ENCODE measurements at regions not wholly inside any gene's neighbourhood (a gene's known extent, or its start where the extent isn't known, plus 50 kb on each side); places are given as distances from the start of the nearest gene placed in this dataset.
A peak's percentile ranks its signal among the peaks of the same experiment; 100 is the strongest.
"Not testable (repeated sequence)": the region's sequence is repeated elsewhere in the genome, so short reads cannot be mapped to it uniquely, and the experiment has no call there.

DNA sequence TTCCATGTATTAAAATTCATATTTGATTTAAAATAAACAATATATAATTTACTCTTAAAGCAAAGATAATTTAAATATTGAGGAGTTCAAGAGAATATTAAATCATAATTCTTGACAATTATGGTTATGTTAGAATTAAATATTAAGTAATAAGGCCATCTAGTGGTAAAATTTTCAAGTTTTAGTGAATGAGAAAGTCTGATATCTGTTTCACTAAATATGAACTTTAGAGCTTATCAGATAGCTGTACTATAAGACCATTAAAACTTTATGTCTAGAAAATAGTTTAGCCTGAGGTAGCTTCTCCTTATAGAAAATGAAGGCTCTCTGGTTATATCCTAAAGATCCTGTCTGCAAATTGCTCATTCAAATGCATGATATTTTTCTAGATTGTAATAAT lies 152.1 kb upstream of the PRSS12 start:
- H3K27ac ChIP-seq (ENCODE audit: insufficient read depth, low read length); H3K27me3 ChIP-seq (ENCODE audit: control insufficient read depth, insufficient read depth, low read length); H3K79me1 ChIP-seq (ENCODE audit: low read depth in 1 of 2, low read length in 2 of 2); H3K9me3 ChIP-seq (ENCODE audit: control insufficient read depth, insufficient read depth, low read length); H3K36me3 ChIP-seq (ENCODE audit: control insufficient read depth, insufficient read depth, low read length); H3K4me1 ChIP-seq (ENCODE audit: control insufficient read depth, insufficient read depth, low read length); H4K5ac ChIP-seq (ENCODE audit: low read depth, low read length); H2BK120ac ChIP-seq (ENCODE audit: low read depth, low read length); H3K14ac ChIP-seq (replicated peaks; ENCODE audit: low read depth, low read length); H2AK5ac ChIP-seq (ENCODE audit: low read depth, low read length); H2AFZ ChIP-seq (replicated peaks; ENCODE audit: low read length, poor library complexity); ATAC-seq (ENCODE audit: low read depth); H3K23ac ChIP-seq (ENCODE audit: low read depth, low read length); H4K8ac ChIP-seq (ENCODE audit: low read depth in 2 of 2, low read length in 2 of 2); H3K18ac ChIP-seq (ENCODE audit: low read depth, low read length); H3K56ac ChIP-seq (ENCODE audit: extremely low read depth, insufficient read depth, low read length); POLR2A ChIA-PET (ENCODE audit: unreplicated experiment); H3K9ac ChIP-seq (ENCODE audit: low read depth, low read length); CTCF ChIA-PET; H3K9me1 ChIP-seq (ENCODE audit: insufficient read depth, low read length); H2BK5ac ChIP-seq (ENCODE audit: low read depth, low read length, poor library complexity, severe bottlenecking); H3K4ac ChIP-seq (ENCODE audit: low read depth, low read length); H4K20me1 ChIP-seq (ENCODE audit: insufficient read depth, low read length); H3K4me3 ChIP-seq (ENCODE audit: insufficient read depth, low read depth, low read length); H2BK15ac ChIP-seq (ENCODE audit: low read depth, low read length); BruUV-seq (replicated peaks); H3K4me2 ChIP-seq (ENCODE audit: low read depth, low read length); H2AK9ac ChIP-seq (replicated peaks; ENCODE audit: low read depth, low read length, poor library complexity); H2BK20ac ChIP-seq (ENCODE audit: low read depth, low read length); H4K91ac ChIP-seq (ENCODE audit: insufficient read depth, low read depth, low read length); dilution Hi-C loops (cut with HindIII; ENCODE audit: low sequenced_read_pairs, unreplicated experiment): not testable (repeated sequence)
- in situ Hi-C loops (cut with MboI; ENCODE audit: low sequenced_read_pairs) (loop anchor here (25.0 kb wide), 1 partner anchor 218 kb away; no protein-coding TSS in a partner anchor), intact Hi-C loops (cut with micrococcal nuclease) (loop anchor here (5.0 kb wide), 1 partner anchor 223 kb away; no protein-coding TSS in a partner anchor)
- TF ChIP-seq, protein P1, sequence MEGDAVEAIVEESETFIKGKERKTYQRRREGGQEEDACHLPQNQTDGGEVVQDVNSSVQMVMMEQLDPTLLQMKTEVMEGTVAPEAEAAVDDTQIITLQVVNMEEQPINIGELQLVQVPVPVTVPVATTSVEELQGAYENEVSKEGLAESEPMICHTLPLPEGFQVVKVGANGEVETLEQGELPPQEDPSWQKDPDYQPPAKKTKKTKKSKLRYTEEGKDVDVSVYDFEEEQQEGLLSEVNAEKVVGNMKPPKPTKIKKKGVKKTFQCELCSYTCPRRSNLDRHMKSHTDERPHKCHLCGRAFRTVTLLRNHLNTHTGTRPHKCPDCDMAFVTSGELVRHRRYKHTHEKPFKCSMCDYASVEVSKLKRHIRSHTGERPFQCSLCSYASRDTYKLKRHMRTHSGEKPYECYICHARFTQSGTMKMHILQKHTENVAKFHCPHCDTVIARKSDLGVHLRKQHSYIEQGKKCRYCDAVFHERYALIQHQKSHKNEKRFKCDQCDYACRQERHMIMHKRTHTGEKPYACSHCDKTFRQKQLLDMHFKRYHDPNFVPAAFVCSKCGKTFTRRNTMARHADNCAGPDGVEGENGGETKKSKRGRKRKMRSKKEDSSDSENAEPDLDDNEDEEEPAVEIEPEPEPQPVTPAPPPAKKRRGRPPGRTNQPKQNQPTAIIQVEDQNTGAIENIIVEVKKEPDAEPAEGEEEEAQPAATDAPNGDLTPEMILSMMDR (conservative IDR thresholded peaks at IDR 0.05; ENCODE audit: low read depth, low read length): peak; percentile 16; the same call in 1 of the 2 replicates
- 0 out of 2 replicates have a peak, but pooled peaks have one; percentile 7 for TF ChIP-seq RAD21 (IDR thresholded peaks at IDR 0.05; ENCODE audit: low read length)
- peak; percentile 11 for DNase-seq

DNA sequence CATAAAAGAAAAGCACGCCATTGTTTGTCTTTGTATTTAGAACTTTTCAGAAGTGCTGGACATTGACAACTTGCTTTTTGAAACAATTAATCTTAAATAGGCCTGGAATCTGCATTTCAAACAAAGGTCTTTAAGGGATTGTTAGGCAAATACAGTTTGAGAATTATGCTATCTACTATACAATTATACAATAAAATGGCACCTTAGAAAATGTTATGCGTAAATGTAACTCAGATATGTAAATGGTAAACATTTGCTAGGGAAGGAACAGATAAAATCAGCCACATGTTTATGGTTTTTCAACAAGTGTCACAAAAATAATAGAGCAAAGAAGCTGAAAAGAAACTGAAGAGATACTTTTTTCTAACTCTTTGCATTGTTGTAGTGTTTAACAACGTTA lies 152.7 kb upstream of the PRSS12 start:
- H3K27ac ChIP-seq (ENCODE audit: insufficient read depth, low read length); H3K18ac ChIP-seq (ENCODE audit: low read depth, low read length); H2BK5ac ChIP-seq (ENCODE audit: low read depth, low read length, poor library complexity, severe bottlenecking); H3K4me3 ChIP-seq (ENCODE audit: insufficient read depth, low read depth, low read length); H3K27me3 ChIP-seq (ENCODE audit: control insufficient read depth, insufficient read depth, low read length); H2AK9ac ChIP-seq (replicated peaks; ENCODE audit: low read depth, low read length, poor library complexity); H2AFZ ChIP-seq (replicated peaks; ENCODE audit: low read length, poor library complexity); intact Hi-C loops (cut with micrococcal nuclease); H2BK15ac ChIP-seq (ENCODE audit: low read depth, low read length); H4K8ac ChIP-seq (ENCODE audit: low read depth in 2 of 2, low read length in 2 of 2); ATAC-seq (ENCODE audit: low read depth); H3K4ac ChIP-seq (ENCODE audit: low read depth, low read length); H4K20me1 ChIP-seq (ENCODE audit: insufficient read depth, low read length); H3K9me3 ChIP-seq (ENCODE audit: control insufficient read depth, insufficient read depth, low read length); H4K91ac ChIP-seq (ENCODE audit: insufficient read depth, low read depth, low read length); H2AK5ac ChIP-seq (ENCODE audit: low read depth, low read length); H3K9me1 ChIP-seq (ENCODE audit: insufficient read depth, low read length); H3K9ac ChIP-seq (ENCODE audit: low read depth, low read length); dilution Hi-C loops (cut with HindIII; ENCODE audit: low sequenced_read_pairs, unreplicated experiment); DNase-seq; CTCF ChIA-PET; H3K14ac ChIP-seq (replicated peaks; ENCODE audit: low read depth, low read length); H3K36me3 ChIP-seq (ENCODE audit: control insufficient read depth, insufficient read depth, low read length); H3K4me2 ChIP-seq (ENCODE audit: low read depth, low read length); H3K79me1 ChIP-seq (ENCODE audit: low read depth in 1 of 2, low read length in 2 of 2); BruUV-seq (replicated peaks); POLR2A ChIA-PET (ENCODE audit: unreplicated experiment); H3K4me1 ChIP-seq (ENCODE audit: control insufficient read depth, insufficient read depth, low read length); H4K5ac ChIP-seq (ENCODE audit: low read depth, low read length); H3K56ac ChIP-seq (ENCODE audit: extremely low read depth, insufficient read depth, low read length); H2BK120ac ChIP-seq (ENCODE audit: low read depth, low read length); H2BK20ac ChIP-seq (ENCODE audit: low read depth, low read length); H3K23ac ChIP-seq (ENCODE audit: low read depth, low read length): not testable (repeated sequence)
- no CpG with 5 or more reads among the region's 3 CpGs for WGBS, 2 experiments (ENCODE audit: extremely low coverage in 2 of 2, insufficient read length in 1 of 2)
- in situ Hi-C loops (cut with MboI; ENCODE audit: low sequenced_read_pairs): loop anchor here (25.0 kb wide), 1 partner anchor 218 kb away; no protein-coding TSS in a partner anchor

Measured in IMR-90 (cell line).